Gastroesophageal sphincter (tissue), 3 donors: ENCODE measurements at regions not wholly inside any gene's neighbourhood (a gene's known extent, or its start where the extent isn't known, plus 50 kb on each side); places are given as distances from the start of the nearest gene placed in this dataset.

ENCODE experiments used
- POLR2A ChIP-seq, 2 donors: fragments of 450-650 bp; IDR thresholded peaks; one replicate each; pipeline ENCODE4 v1.6.1; 2017; ENCODE audit warnings: antibody characterized with exemption in 2 of 2, mild to moderate bottlenecking in 2 of 2, moderate library complexity in 1 of 2
- TF ChIP-seq, protein P1 (sequence below), 4 experiments: fragments of 200-600 bp in 2 of 4; fragments of 450-650 bp in 2 of 4; sonication (generic) in 1 of 4; IDR thresholded peaks; one replicate each; pipeline ENCODE4 v1.5.1; 2017 to 2019; ENCODE audit warnings: antibody characterized with exemption in 4 of 4, mild to moderate bottlenecking in 2 of 4, moderate library complexity in 2 of 4

DNA sequence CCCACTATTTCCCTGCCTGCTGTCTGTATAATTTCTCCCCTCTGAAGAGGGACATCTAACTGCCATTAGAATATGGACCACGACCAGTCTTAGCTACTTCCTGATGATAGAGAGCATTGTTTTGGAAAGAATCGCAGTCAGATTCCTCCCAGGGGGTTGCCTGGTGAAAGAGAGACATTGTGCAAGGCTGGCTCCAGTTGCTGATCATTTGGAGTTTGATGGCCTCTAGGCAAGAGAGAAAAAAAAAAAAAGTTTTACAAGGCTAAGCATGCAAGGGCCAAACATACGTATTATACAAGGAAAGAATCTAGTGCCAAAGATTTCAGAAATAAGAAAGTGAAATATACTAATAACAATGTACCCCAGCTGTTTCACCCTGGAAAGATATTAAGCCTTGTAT is 182.2 kb downstream of the CMPK2 start:
- TF ChIP-seq, protein P1, sequence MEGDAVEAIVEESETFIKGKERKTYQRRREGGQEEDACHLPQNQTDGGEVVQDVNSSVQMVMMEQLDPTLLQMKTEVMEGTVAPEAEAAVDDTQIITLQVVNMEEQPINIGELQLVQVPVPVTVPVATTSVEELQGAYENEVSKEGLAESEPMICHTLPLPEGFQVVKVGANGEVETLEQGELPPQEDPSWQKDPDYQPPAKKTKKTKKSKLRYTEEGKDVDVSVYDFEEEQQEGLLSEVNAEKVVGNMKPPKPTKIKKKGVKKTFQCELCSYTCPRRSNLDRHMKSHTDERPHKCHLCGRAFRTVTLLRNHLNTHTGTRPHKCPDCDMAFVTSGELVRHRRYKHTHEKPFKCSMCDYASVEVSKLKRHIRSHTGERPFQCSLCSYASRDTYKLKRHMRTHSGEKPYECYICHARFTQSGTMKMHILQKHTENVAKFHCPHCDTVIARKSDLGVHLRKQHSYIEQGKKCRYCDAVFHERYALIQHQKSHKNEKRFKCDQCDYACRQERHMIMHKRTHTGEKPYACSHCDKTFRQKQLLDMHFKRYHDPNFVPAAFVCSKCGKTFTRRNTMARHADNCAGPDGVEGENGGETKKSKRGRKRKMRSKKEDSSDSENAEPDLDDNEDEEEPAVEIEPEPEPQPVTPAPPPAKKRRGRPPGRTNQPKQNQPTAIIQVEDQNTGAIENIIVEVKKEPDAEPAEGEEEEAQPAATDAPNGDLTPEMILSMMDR (IDR thresholded peaks at IDR 0.05) = no peak
- no peak for TF ChIP-seq POLR2A (IDR thresholded peaks at IDR 0.05)
